ENCODE measurements at regions not wholly inside any gene's neighbourhood (a gene's known extent, or its start where the extent isn't known, plus 50 kb on each side); places are given as distances from the start of the nearest gene placed in this dataset.

GRCh38 chr1:60826320-60827094 lies 255.9 kb upstream of the NFIA start:
- no peak overlapping the region for H3K27ac ChIP-seq (ENCODE audit: low read depth, low read length)
- no peaks in the 10 kb centered on the region for H3K9me3 ChIP-seq (ENCODE audit: control insufficient read depth, insufficient read depth, low read length)
- ChIA-PET CTCF (no interaction called here), POLR2A (no interaction called here)
- DNase-seq (ENCODE audit: low read depth, low spot score): no peak
- TF ChIP-seq, protein P1, sequence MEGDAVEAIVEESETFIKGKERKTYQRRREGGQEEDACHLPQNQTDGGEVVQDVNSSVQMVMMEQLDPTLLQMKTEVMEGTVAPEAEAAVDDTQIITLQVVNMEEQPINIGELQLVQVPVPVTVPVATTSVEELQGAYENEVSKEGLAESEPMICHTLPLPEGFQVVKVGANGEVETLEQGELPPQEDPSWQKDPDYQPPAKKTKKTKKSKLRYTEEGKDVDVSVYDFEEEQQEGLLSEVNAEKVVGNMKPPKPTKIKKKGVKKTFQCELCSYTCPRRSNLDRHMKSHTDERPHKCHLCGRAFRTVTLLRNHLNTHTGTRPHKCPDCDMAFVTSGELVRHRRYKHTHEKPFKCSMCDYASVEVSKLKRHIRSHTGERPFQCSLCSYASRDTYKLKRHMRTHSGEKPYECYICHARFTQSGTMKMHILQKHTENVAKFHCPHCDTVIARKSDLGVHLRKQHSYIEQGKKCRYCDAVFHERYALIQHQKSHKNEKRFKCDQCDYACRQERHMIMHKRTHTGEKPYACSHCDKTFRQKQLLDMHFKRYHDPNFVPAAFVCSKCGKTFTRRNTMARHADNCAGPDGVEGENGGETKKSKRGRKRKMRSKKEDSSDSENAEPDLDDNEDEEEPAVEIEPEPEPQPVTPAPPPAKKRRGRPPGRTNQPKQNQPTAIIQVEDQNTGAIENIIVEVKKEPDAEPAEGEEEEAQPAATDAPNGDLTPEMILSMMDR (IDR thresholded peaks at IDR 0.05; ENCODE audit: low read depth, low read length): no peak
- H3K4me3 ChIP-seq (ENCODE audit: low read depth, low read length): no peak overlapping the region
- H3K27me3 ChIP-seq (ENCODE audit: control insufficient read depth, insufficient read depth, low read length): no peaks in the 10 kb centered on the region

- ChIA-PET CTCF (no interaction called here), POLR2A (no interaction called here)
- H3K27ac ChIP-seq (ENCODE audit: low read depth, low read length): no peak overlapping the region
- DNase-seq (ENCODE audit: low read depth, low spot score): no peak
- TF ChIP-seq, protein P1 (IDR thresholded peaks at IDR 0.05; ENCODE audit: low read depth, low read length): no peak
- H3K27me3 ChIP-seq (ENCODE audit: control insufficient read depth, insufficient read depth, low read length): no peaks in the 10 kb centered on the region
- H3K9me3 ChIP-seq (ENCODE audit: control insufficient read depth, insufficient read depth, low read length): no peaks in the 10 kb centered on the region
- no peak overlapping the region for H3K4me3 ChIP-seq (ENCODE audit: low read depth, low read length)
Measured at GRCh38 chr1:60825593-60825992, 256.8 kb upstream of the NFIA start.

DNA sequence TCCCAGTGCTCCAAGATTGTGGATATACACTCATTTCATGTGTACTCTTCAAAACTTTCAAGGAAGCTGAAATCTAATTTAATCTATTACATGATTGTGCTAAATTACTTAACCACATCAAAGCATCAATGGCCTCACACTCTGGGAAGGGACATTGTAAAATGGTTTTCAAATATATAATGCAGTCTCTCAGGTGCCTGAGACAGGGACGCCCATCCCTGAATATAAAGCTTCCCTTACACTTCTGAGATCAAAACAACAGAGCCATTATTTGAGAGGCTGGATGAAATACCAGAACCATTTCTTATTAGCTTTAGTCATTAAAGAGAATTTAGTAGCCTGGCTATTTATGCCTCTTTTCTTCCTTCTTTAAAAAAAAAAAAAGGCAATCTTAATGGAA lies 259.2 kb upstream of the NFIA start:
- POLR2A ChIA-PET: no interaction called here
- Histone ChIP-seq H3K4me3 (ENCODE audit: low read depth, low read length) (no peak overlapping the region), H3K27ac (ENCODE audit: low read depth, low read length) (no peak overlapping the region), H3K9me3 (ENCODE audit: control insufficient read depth, insufficient read depth, low read length) (no peaks in the 10 kb centered on the region), H3K27me3 (ENCODE audit: control insufficient read depth, insufficient read depth, low read length) (no peaks in the 10 kb centered on the region)
- no peak for DNase-seq (ENCODE audit: low read depth, low spot score)
- TF ChIP-seq, protein P1 (IDR thresholded peaks at IDR 0.05; ENCODE audit: low read depth, low read length): no peak
- CTCF ChIA-PET: no interaction called here

DNA sequence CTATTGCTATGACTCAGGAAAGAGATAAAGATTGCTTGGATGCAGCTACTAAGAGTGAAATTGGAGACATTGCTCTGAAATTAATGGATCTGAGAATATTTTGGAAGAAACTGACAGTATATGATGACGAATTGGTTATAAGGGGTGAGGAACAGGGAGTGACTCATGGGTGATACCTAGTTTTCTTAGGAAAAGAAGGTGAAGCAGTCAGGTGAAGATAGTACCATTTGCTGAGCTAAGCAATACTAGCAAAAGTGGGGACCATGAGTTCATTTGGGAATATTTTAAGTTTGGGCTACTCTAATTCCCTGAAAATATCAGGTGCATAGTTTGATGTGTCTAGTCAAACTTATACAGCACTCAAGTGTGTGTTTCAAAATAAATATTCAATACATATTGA lies 260.1 kb upstream of the NFIA start:
- Histone ChIP-seq H3K27ac (ENCODE audit: low read depth, low read length) (no peak overlapping the region), H3K27me3 (ENCODE audit: control insufficient read depth, insufficient read depth, low read length) (no peaks in the 10 kb centered on the region), H3K4me3 (ENCODE audit: low read depth, low read length) (no peak overlapping the region), H3K9me3 (ENCODE audit: control insufficient read depth, insufficient read depth, low read length) (no peaks in the 10 kb centered on the region)
- no peak for DNase-seq (ENCODE audit: low read depth, low spot score)
- TF ChIP-seq, protein P1 (IDR thresholded peaks at IDR 0.05; ENCODE audit: low read depth, low read length): no peak
- CTCF ChIA-PET: no interaction called here
- POLR2A ChIA-PET: no interaction called here

- POLR2A ChIA-PET: no interaction called here
- Histone ChIP-seq H3K9me3 (ENCODE audit: control insufficient read depth, insufficient read depth, low read length) (no peaks in the 10 kb centered on the region), H3K4me3 (ENCODE audit: low read depth, low read length) (no peak overlapping the region), H3K27me3 (ENCODE audit: control insufficient read depth, insufficient read depth, low read length) (no peaks in the 10 kb centered on the region), H3K27ac (ENCODE audit: low read depth, low read length) (no peak overlapping the region)
- CTCF ChIA-PET: no interaction called here
- no peak for DNase-seq (ENCODE audit: low read depth, low spot score)
- TF ChIP-seq, protein P1 (IDR thresholded peaks at IDR 0.05; ENCODE audit: low read depth, low read length): no peak
Measured at GRCh38 chr1:60821156-60821555, 261.2 kb upstream of the NFIA start.
